GM12892 (cell line): ENCODE measurements at regions not wholly inside any gene's neighbourhood (a gene's known extent, or its start where the extent isn't known, plus 50 kb on each side); places are given as distances from the start of the nearest gene placed in this dataset.

Experiments used
- POLR2A ChIP-seq: IDR thresholded peaks from 2 replicates; pipeline ENCODE4 v1.6.1; 2011; ENCODE audit warnings: low read depth, low read length, control low read depth
- POLR2AphosphoS5 ChIP-seq: IDR thresholded peaks from 2 replicates; pipeline ENCODE4 v1.6.1; 2011; ENCODE audit warnings: low read depth, low read length, control low read depth
- TAF1 ChIP-seq: IDR thresholded peaks from 2 replicates; pipeline ENCODE4 v1.6.1; 2011; ENCODE audit warnings: low read depth, mild to moderate bottlenecking, control low read depth, low read length, borderline replicate concordance

DNA sequence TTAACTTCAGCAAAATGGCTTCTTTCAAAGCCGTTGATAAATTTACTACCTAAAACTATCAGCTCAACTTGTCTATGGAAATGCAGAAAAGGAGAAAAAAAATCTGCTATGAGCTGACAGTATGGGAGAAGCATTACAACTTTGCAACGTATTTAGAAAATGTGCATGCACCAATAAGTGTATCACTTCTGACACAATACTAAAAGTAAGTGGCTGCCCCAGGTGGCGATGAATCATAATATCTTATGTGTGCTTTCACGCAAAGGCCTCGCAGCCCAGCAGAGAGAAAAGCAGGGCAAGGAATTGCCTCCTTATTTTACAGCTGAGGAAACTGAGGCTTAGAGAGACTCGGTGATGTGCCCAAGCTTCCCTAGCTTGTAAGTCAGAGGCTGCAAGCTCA is 101.8 kb downstream of the SALL1 start:
- no peak for TF ChIP-seq POLR2A
- no peak for TF ChIP-seq POLR2AphosphoS5
- no peak for TF ChIP-seq TAF1
